ENCODE measurements at regions not wholly inside any gene's neighbourhood (a gene's known extent, or its start where the extent isn't known, plus 50 kb on each side); places are given as distances from the start of the nearest gene placed in this dataset.

- no peak for DNase-seq
These were observed 534.8 kb downstream of the TCERG1L start for GRCh38 chr10:130776724-130777123.

DNA sequence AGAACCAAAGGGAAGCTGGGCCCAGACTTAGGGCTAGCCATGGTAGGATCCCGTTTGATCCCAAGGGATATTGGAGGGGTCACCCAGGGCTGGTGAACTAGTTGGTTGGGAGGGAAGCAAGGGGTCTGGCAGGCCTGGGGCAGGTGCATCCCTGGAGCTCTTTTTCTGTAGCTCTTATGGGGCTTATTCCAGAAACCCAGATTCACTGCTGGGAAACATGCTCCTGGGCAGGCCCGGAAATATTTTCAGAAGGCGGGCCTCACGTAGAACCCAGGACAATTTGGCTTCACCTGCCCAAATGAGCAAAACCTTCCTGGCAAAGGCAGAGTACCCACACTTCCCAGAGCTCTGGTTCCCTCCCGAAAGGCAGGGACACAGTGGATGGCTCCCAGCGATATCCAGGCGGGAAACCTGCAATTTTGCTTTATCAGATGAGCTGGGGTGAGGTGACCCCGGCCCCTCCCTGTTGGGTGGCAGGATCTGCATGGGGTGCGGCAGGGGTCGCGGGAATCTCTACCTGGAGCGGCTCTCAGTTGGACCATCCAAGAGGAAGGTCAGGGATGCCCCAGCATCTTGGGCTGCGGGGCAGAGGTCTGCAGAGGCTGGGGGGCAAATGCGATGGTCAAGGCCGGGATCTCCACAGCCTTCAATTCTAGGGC lies 533.9 kb downstream of the TCERG1L start:
- DNase-seq, result no peak

DNA sequence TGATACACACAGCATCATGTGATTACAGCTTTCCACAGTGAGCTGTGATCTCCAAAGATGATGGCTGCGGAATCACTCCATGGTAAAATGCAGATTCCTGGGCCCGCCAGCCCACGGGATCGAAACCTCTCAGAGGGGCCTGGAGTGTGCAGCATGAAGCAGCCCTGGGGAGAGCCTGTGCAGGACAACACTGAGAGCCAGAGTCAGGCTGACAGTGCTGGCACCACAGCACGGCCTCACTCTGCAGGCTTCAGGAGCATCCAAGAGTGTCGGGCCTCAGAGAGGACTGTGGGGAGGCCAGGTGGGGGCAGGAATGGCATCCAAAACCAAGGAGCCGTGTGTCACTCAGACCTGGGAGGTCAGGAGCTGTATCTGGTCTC lies 533.4 kb downstream of the TCERG1L start:
- no peak for DNase-seq

DNA sequence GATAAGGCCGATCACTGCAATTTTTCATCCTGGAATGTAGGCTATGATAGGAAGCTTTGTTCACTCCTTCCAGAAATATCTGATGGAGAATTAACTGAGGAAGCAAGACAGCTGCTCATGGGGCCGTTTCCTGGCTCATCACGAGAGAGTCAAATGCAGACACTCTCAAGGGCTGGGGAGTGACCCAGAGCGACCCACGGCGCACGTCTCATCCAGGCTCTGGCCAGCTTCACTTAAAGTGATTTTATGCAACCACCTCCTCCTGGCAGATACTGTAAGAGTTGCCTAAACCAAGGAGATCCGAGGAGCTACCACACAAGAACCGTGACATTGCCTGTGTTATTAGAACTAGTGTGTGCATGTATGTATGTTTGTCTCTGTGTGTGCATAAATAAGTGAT lies 530.8 kb downstream of the TCERG1L start:
- DNase-seq, result no peak

DNA sequence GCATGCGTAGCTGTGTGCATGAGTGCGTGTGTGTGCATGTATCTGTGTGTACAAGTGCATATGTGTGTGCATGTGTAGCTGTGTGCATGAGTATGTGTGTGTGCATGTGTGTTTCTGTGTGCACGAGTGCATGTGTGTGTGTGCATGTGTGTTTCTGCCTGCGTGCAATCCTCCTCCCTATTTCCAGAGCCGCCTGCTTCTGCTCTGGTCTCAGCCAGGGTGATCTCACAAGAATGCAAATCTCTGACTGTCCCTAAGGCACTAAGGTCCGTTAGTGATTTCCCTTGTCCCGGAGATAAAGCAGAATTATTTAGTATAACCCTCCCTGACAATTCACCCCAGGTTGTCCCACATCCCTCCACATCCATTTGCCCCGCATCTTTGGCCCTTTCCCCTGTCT lies 530.3 kb downstream of the TCERG1L start:
- no peak for DNase-seq

GRCh38 chr10:130781623-130782022 lies 529.9 kb downstream of the TCERG1L start:
- DNase-seq, result no peak

DNA sequence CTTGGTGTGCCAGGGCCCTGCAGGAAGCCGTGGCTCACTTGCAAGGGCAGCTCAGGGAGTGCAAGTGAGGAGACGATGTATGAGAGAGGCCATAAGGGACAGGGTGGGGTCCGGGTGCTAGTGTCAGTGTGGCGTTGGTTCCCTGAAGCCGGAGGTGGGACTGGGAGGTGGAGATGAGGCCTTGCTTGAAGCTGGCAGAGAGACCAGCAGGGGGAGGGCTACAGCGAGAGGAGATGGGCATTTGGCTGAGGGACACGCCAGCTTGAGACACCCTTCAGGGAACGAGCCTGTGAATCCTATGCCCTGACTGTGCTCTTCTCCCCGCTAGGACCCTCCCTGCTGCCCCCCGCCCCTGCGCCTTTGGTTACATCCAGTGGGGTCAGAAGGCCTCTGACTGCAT lies 529.1 kb downstream of the TCERG1L start:
- no peak for DNase-seq

DNA sequence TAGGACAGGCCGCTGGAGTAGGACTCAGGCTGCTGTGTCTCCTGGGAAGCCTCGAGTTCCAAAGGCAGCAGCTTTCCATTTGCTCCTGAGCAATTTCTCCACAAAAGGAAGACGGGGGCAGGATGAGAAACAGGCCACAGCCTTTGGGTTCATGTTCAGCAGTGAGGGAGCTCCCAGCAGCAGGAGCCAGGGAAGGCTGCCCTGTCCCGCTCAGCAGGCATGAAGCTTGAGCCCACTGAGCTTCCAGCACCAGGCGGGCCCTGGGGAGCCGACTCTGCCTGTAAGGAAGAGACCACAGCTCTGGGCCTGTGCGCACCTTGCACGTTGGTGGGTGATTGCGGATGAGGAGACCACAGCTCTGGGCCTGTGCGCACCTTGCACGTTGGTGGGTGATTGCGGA lies 527.2 kb downstream of the TCERG1L start:
- DNase-seq, result no peak

- no peak for DNase-seq
These were observed 525.1 kb downstream of the TCERG1L start for GRCh38 chr10:130786365-130786966.

- DNase-seq, result no peak
These were observed 524.3 kb downstream of the TCERG1L start for GRCh38 chr10:130787243-130787642.

DNA sequence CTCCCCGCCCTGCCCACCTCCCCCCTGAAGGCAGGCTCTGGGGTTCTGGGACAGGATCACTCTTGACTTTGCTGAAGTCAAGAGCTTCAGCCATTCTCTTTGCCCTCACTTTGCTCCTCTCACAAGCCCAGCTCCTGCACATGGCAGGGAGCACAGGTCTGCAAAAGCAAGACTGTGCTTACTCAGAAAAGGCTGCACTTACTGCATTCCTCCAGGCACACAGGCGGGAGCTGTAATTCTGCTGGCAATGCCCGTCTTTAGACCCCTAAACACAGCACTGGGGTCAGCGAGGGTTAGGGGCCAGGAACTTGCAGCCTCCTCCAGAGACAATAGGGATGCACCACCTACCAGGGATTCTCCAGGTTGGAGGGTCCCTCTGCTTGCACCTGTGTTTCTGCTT lies 523.7 kb downstream of the TCERG1L start:
- no peak for DNase-seq

- DNase-seq, result no peak
These were observed 521.2 kb downstream of the TCERG1L start for GRCh38 chr10:130790339-130790738.

DNA sequence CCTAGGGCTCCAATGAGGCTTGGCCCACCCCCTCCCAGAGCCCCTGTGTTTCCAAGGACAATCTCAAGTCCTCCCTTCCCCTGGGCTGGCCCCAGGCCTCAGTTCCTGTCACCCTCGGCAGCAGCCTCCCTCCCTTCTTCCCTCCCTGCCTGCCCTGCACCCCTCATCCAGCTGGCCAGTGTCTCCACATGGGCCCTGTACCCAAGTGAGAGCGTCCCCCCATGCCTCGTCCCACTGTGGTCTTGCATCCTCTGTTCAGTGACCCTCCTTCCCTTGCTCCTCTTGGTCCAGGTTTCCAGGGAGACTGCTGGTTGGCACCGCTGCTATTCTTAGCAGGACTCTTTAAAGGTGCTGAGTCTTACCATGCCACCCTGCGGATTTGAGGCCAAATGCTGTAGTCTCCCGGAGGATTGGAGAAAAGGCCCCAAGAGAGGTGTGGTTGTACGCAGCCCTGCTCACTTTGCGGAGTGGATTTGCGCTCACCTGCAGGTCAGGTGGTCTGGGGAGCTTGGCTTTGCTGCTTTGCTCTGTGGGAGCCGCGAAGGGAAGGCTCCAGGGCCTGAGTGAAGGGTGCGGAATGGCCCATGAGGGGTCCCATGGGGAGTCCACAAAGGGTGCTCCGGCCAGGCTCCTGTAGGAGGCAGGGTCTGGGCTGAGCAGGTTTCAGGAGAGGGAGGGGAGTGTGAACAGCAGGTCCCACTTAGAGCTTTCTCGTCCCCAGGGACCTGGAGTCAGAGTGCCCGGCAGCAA lies 519.2 kb downstream of the TCERG1L start:
- no peak for DNase-seq

- DNase-seq, result no peak
These were observed 515.7 kb downstream of the TCERG1L start for GRCh38 chr10:130795819-130796218.

- DNase-seq, result peak; percentile 35
These were observed 512.0 kb downstream of the TCERG1L start for GRCh38 chr10:130799532-130799931.

- no peak for DNase-seq
These were observed 511.2 kb downstream of the TCERG1L start for GRCh38 chr10:130800281-130800680.

- no peak for DNase-seq
These were observed 510.2 kb downstream of the TCERG1L start for GRCh38 chr10:130801276-130801675.

GRCh38 chr10:130801784-130802183 lies 509.7 kb downstream of the TCERG1L start:
- no peak for DNase-seq

DNA sequence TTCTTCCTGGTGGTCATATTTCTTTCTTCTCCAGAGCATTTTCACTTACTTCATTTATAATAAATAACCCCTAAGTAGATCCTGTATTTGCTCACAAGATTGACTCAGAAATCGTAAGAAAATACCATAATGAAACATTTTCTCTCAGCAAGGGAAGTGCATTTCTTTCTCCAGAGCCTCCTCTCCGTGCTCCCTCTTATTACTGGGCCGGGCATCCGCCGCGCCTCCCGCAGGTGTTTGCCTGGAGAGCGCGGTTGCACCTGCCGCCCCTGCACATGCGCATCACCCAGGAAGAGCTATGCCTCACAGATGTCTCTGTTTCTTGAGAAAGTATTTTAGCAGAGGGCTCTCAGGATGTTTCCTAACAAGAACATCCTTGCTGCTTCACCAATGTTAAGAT lies 509.2 kb downstream of the TCERG1L start:
- DNase-seq, result no peak

GRCh38 chr10:130804281-130804680 lies 507.2 kb downstream of the TCERG1L start:
- DNase-seq, result no peak

- no peak for DNase-seq
These were observed 506.5 kb downstream of the TCERG1L start for GRCh38 chr10:130804778-130805634.

DNA sequence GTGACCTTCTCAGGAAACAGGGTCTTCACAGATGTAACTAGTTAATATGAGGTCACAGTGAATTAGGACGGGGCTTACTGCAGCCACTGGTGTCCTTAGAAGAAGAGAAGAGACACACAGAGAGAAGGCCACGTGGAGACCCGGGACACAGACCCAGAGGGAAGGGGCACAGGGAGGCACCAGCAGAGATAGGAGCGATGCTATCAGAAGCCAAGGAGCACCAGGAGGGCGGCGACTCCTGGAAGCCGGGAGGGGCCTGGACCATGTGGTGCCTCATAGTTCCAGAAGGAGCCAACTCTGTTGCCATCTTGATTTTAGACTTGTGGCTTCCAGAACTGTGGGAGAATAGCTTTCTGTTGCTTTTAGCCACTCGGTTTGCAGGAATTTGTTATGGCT lies 505.9 kb downstream of the TCERG1L start:
- DNase-seq, result no peak

DNA sequence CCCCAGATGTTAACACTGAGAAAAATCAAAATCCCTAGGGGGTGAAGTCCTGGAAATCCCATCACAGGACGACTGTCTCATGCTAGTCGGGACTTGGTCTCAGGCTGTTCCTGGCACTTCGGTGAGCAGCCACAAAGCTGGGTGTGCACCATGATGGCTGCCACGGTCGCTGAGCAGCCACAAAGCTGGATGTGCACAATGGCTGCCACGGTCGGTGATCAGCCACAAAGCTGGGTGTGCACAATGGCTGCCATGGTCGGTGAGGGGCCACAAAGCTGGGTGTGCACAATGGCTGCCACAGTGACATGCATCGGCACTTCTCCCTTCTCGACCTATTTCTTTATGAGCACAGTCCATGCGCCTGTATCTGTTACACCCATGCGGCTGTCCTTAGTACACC lies 505.1 kb downstream of the TCERG1L start:
- no peak for DNase-seq

Measured in hematopoietic multipotent progenitor cell treated with erythropoietin and hydrocortisone succinate and interleukin-3 and kit ligand, for 6 days (in vitro differentiated cells).